ENCODE measurements at regions not wholly inside any gene's neighbourhood (a gene's known extent, or its start where the extent isn't known, plus 50 kb on each side); places are given as distances from the start of the nearest gene placed in this dataset.

DNA sequence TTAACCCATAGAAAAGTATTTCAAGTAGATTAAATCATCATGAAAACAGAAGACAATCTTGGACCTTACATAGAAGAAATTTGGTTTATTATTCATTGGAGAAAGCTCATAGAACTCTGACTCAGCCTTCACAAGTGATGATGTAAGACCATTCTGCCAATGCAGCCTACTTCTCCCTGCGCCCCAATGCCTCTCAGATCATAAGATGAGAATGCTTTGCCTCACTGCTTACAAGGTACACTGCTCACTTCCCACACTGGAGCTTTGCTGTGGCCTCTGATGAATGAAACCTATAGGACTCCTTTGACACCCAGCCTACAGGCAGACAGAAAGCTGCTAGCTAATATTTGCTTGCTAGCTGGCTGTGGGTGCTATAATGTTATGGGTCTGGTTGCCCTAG is 569.4 kb upstream of the STEAP1 start:
- H3K36me3 ChIP-seq (ENCODE audit: control insufficient read depth, insufficient read depth, low read length), result no peaks in the 10 kb centered on the region
- TF ChIP-seq CTCF (IDR thresholded peaks at IDR 0.05; ENCODE audit: insufficient read depth in 1 of 2, low read depth in 1 of 2, low read length in 1 of 2, severe bottlenecking in 1 of 2, unreplicated experiment in 1 of 2), result no peak
- no peak overlapping the region for H3K4me3 Mint-ChIP-seq (ENCODE audit: unreplicated experiment)
- H3K4me1 ChIP-seq, result no peaks in the 10 kb centered on the region
- no peak overlapping the region for H3K27ac Mint-ChIP-seq (ENCODE audit: unreplicated experiment)
- BruUV-seq (replicated peaks), result no TSS peak
- no peaks in the 10 kb centered on the region for H3K36me3 Mint-ChIP-seq (ENCODE audit: insufficient read depth, unreplicated experiment)
- intact Hi-C loops (cut with micrococcal nuclease; ENCODE audit: unreplicated experiment), result no loop called here
- H3K27me3 ChIP-seq (replicated peaks; ENCODE audit: control insufficient read depth, insufficient read depth, low read length), result no peaks in the 10 kb centered on the region
- H3K9me3 ChIP-seq, result peaks cover 5% of the 10 kb centered on the region; the same call in 1 of the 2 replicates
- H3K4me1 Mint-ChIP-seq (ENCODE audit: low read depth, unreplicated experiment), result no peaks in the 10 kb centered on the region
- H3K9me3 Mint-ChIP-seq (ENCODE audit: unreplicated experiment), result peaks cover 13% of the 10 kb centered on the region
- DNase-seq, result no peak
- no peaks in the 10 kb centered on the region for H3K27me3 Mint-ChIP-seq (ENCODE audit: insufficient read depth, unreplicated experiment)
- CTCF ChIA-PET, result no interaction called here
- POLR2A ChIA-PET, result no interaction called here
- H3K4me3 ChIP-seq (ENCODE audit: low read depth, low read length), result no peak overlapping the region

GRCh38 chr7:89593125-89593524 is 561.1 kb upstream of the STEAP1 start:
- no peaks in the 10 kb centered on the region for H3K4me1 Mint-ChIP-seq (ENCODE audit: low read depth, unreplicated experiment)
- TF ChIP-seq CTCF (IDR thresholded peaks at IDR 0.05; ENCODE audit: insufficient read depth in 1 of 2, low read depth in 1 of 2, low read length in 1 of 2, severe bottlenecking in 1 of 2, unreplicated experiment in 1 of 2), result no peak
- intact Hi-C loops (cut with micrococcal nuclease; ENCODE audit: unreplicated experiment), result no loop called here
- H3K36me3 Mint-ChIP-seq (ENCODE audit: insufficient read depth, unreplicated experiment), result no peaks in the 10 kb centered on the region
- Histone ChIP-seq H3K4me1 (no peaks in the 10 kb centered on the region), H3K4me3 (ENCODE audit: low read depth, low read length) (no peak overlapping the region), H3K36me3 (ENCODE audit: control insufficient read depth, insufficient read depth, low read length) (no peaks in the 10 kb centered on the region), H3K27me3 (replicated peaks; ENCODE audit: control insufficient read depth, insufficient read depth, low read length) (no peaks in the 10 kb centered on the region), H3K9me3 (no peaks in the 10 kb centered on the region)
- CTCF ChIA-PET, result no interaction called here
- DNase-seq, result no peak
- BruUV-seq (replicated peaks), result no TSS peak
- no peak overlapping the region for H3K27ac Mint-ChIP-seq (ENCODE audit: unreplicated experiment)
- no peaks in the 10 kb centered on the region for H3K27me3 Mint-ChIP-seq (ENCODE audit: insufficient read depth, unreplicated experiment)
- POLR2A ChIA-PET, result no interaction called here
- no peaks in the 10 kb centered on the region for H3K9me3 Mint-ChIP-seq (ENCODE audit: unreplicated experiment)
- H3K4me3 Mint-ChIP-seq (ENCODE audit: unreplicated experiment), result no peak overlapping the region

- H3K4me3 ChIP-seq (ENCODE audit: low read depth, low read length), result no peak overlapping the region
- no peak for TF ChIP-seq CTCF (IDR thresholded peaks at IDR 0.05; ENCODE audit: insufficient read depth in 1 of 2, low read depth in 1 of 2, low read length in 1 of 2, severe bottlenecking in 1 of 2, unreplicated experiment in 1 of 2)
- no peak overlapping the region for H3K4me3 Mint-ChIP-seq (ENCODE audit: unreplicated experiment)
- intact Hi-C loops (cut with micrococcal nuclease; ENCODE audit: unreplicated experiment), result no loop called here
- CTCF ChIA-PET, result no interaction called here
- no peaks in the 10 kb centered on the region for H3K36me3 ChIP-seq (ENCODE audit: control insufficient read depth, insufficient read depth, low read length)
- no TSS peak for BruUV-seq (replicated peaks)
- no peaks in the 10 kb centered on the region for H3K27me3 ChIP-seq (replicated peaks; ENCODE audit: control insufficient read depth, insufficient read depth, low read length)
- peaks cover 39% of the 10 kb centered on the region for H3K9me3 Mint-ChIP-seq (ENCODE audit: unreplicated experiment)
- POLR2A ChIA-PET, result no interaction called here
- H3K36me3 Mint-ChIP-seq (ENCODE audit: insufficient read depth, unreplicated experiment), result no peaks in the 10 kb centered on the region
- peaks cover 10% of the 10 kb centered on the region; the same call in 1 of the 2 replicates for H3K9me3 ChIP-seq
- DNase-seq, result no peak
- H3K4me1 ChIP-seq, result no peaks in the 10 kb centered on the region
- H3K4me1 Mint-ChIP-seq (ENCODE audit: low read depth, unreplicated experiment), result no peaks in the 10 kb centered on the region
- H3K27ac Mint-ChIP-seq (ENCODE audit: unreplicated experiment), result no peak overlapping the region
- no peaks in the 10 kb centered on the region for H3K27me3 Mint-ChIP-seq (ENCODE audit: insufficient read depth, unreplicated experiment)
Measured at GRCh38 chr7:89602984-89603383, 551.3 kb upstream of the STEAP1 start.
